ENCODE measurements at regions not wholly inside any gene's neighbourhood (a gene's known extent, or its start where the extent isn't known, plus 50 kb on each side); places are given as distances from the start of the nearest gene placed in this dataset.

GRCh38 chrX:5449323-5449722 is 779.3 kb downstream of the NLGN4X start:
- no peak for DNase-seq
- no peaks in the 10 kb centered on the region for H3K36me3 ChIP-seq (replicated peaks)
- no peak overlapping the region for H3K27ac ChIP-seq
- TF ChIP-seq, protein P1, sequence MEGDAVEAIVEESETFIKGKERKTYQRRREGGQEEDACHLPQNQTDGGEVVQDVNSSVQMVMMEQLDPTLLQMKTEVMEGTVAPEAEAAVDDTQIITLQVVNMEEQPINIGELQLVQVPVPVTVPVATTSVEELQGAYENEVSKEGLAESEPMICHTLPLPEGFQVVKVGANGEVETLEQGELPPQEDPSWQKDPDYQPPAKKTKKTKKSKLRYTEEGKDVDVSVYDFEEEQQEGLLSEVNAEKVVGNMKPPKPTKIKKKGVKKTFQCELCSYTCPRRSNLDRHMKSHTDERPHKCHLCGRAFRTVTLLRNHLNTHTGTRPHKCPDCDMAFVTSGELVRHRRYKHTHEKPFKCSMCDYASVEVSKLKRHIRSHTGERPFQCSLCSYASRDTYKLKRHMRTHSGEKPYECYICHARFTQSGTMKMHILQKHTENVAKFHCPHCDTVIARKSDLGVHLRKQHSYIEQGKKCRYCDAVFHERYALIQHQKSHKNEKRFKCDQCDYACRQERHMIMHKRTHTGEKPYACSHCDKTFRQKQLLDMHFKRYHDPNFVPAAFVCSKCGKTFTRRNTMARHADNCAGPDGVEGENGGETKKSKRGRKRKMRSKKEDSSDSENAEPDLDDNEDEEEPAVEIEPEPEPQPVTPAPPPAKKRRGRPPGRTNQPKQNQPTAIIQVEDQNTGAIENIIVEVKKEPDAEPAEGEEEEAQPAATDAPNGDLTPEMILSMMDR (IDR thresholded peaks at IDR 0.05; ENCODE audit: low read depth, low read length, missing control alignments), result no peak
- in situ Hi-C loops (cut with HindIII; ENCODE audit: low pct_ligation_motif_present, low sequenced_read_pairs), result no loop called here
- H3K4me3 ChIP-seq (ENCODE audit: low read depth, low read length), result no peak overlapping the region
- no peaks in the 10 kb centered on the region for H3K27me3 ChIP-seq (replicated peaks)

DNA sequence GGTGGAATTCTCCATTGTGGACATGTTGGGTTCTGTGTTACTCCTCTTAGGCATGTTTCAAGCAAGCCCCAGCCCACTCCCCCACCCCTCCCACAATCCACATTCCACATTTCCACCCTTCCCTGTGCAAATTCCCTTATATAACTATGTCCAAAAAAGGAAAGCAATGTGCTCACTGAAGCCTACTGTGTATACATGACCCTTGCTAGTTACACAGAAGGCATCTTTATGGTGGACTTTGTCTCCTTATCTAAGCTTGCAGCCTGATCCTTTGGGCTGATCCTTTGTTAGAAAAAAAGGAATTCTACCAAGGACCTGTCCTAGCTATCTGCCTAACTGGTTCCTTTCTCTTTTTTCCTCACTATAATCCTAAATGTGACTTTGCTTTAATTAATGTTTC is 796.8 kb downstream of the NLGN4X start:
- no peak overlapping the region for H3K4me3 ChIP-seq (ENCODE audit: low read depth, low read length)
- in situ Hi-C loops (cut with HindIII; ENCODE audit: low pct_ligation_motif_present, low sequenced_read_pairs), result no loop called here
- no peak overlapping the region for H3K27ac ChIP-seq
- no peaks in the 10 kb centered on the region for H3K36me3 ChIP-seq (replicated peaks)
- TF ChIP-seq, protein P1 (IDR thresholded peaks at IDR 0.05; ENCODE audit: low read depth, low read length, missing control alignments), result no peak
- DNase-seq, result no peak
- no peaks in the 10 kb centered on the region for H3K27me3 ChIP-seq (replicated peaks)

- no peak for DNase-seq
- no peaks in the 10 kb centered on the region for H3K27me3 ChIP-seq (replicated peaks)
- H3K36me3 ChIP-seq (replicated peaks), result no peaks in the 10 kb centered on the region
- no peak overlapping the region for H3K27ac ChIP-seq
- no peak overlapping the region for H3K4me3 ChIP-seq (ENCODE audit: low read depth, low read length)
- TF ChIP-seq, protein P1 (IDR thresholded peaks at IDR 0.05; ENCODE audit: low read depth, low read length, missing control alignments), result no peak
- in situ Hi-C loops (cut with HindIII; ENCODE audit: low pct_ligation_motif_present, low sequenced_read_pairs), result no loop called here
Measured at GRCh38 chrX:5425119-5425518, 803.5 kb downstream of the NLGN4X start.

DNA sequence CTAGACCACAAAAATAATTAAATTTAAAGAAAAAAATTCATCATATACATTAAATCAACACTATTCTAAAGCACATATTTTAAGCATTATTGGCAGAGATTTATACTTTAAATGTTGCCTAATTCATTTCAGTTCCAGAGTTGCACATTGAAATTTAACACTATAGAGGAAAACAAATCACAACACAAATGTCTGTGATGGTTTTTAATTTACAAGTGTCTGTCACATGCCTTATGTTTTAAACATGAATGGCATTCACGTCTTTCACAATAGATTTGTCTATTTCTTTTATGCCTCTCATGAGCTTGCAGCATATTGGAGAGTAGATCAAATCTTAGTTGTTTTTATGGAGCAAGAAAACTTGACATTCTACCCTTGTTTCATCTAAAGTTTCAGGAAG is 811.3 kb downstream of the NLGN4X start:
- Histone ChIP-seq H3K27me3 (replicated peaks) (no peaks in the 10 kb centered on the region), H3K4me3 (ENCODE audit: low read depth, low read length) (no peak overlapping the region), H3K27ac (no peak overlapping the region), H3K36me3 (replicated peaks) (no peaks in the 10 kb centered on the region)
- no peak for DNase-seq
- TF ChIP-seq, protein P1 (IDR thresholded peaks at IDR 0.05; ENCODE audit: low read depth, low read length, missing control alignments), result no peak
- in situ Hi-C loops (cut with HindIII; ENCODE audit: low pct_ligation_motif_present, low sequenced_read_pairs), result no loop called here

DNA sequence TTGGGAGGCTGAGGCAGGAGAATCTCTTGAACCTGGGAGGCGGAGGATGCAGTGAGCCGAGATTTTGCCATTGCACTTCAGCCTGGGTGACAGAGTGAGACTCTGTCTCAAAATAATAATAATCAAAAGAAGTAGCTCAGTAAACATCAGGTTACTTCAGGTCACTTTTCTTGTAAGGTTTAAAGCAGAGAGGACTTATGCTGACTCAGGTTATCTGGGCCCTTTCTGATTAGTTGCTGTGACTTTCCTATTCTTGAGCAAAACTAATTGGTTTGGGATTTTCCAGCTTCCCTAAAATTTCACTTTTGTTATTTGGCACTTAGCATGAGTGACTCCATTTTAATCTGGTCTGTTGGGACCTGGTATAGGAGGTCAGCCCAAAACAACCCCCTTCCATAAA is 812.9 kb downstream of the NLGN4X start:
- no peak overlapping the region for H3K27ac ChIP-seq
- no peak overlapping the region for H3K4me3 ChIP-seq (ENCODE audit: low read depth, low read length)
- TF ChIP-seq, protein P1 (IDR thresholded peaks at IDR 0.05; ENCODE audit: low read depth, low read length, missing control alignments), result no peak
- no peaks in the 10 kb centered on the region for H3K36me3 ChIP-seq (replicated peaks)
- in situ Hi-C loops (cut with HindIII; ENCODE audit: low pct_ligation_motif_present, low sequenced_read_pairs), result no loop called here
- no peak for DNase-seq
- H3K27me3 ChIP-seq (replicated peaks), result no peaks in the 10 kb centered on the region

GRCh38 chrX:5409106-5409505 is 819.6 kb downstream of the NLGN4X start:
- no peak for DNase-seq
- TF ChIP-seq, protein P1 (IDR thresholded peaks at IDR 0.05; ENCODE audit: low read depth, low read length, missing control alignments), result no peak
- no peaks in the 10 kb centered on the region for H3K36me3 ChIP-seq (replicated peaks)
- no peak overlapping the region for H3K4me3 ChIP-seq (ENCODE audit: low read depth, low read length)
- H3K27ac ChIP-seq, result no peak overlapping the region
- H3K27me3 ChIP-seq (replicated peaks), result no peaks in the 10 kb centered on the region
- in situ Hi-C loops (cut with HindIII; ENCODE audit: low pct_ligation_motif_present, low sequenced_read_pairs), result no loop called here

Measured in brain microvascular endothelial cell (primary cell).